ENCODE measurements at regions not wholly inside any gene's neighbourhood (a gene's known extent, or its start where the extent isn't known, plus 50 kb on each side); places are given as distances from the start of the nearest gene placed in this dataset.

DNA sequence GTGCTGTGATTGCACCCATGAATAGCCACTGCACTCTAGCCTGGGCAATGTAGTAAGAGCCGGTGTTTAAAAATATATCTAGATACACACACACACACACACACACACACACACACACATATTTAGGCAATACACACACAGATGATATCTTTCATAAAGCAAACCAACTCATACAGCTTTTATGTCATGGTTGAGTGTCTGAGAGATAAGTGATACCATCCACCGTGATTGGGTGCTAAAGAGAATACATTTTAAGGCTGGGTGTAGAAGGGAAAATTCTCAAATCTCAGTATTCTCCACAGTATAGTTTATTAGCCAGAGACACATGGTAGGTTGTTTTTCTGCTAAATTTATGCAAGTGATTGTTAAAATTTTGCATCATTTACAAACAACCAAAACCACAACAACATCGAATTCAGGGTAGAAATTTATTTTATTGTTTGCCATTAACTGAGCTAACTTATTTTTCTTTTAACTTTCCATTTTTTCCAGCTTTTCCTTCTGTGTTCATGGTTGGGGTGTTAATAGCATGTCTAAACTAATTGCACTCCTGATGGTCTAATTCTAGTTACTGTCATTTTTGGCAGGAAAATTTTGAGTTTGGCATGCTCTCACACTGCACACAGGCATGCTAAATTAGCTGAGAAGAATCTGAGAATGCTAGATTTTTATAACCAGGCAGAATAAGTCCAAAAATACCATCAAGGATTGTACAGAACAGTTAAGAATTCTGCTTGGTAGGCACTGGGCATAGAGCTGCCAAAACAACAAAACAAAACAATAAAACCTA, 57.9 kb upstream of the SYPL1 start:
- Histone ChIP-seq H3K27me3 (ENCODE audit: insufficient read depth, low read depth, severe bottlenecking) (no peaks in the 10 kb centered on the region), H3K9me3 (ENCODE audit: severe bottlenecking) (no peaks in the 10 kb centered on the region), H3K36me3 (no peaks in the 10 kb centered on the region), H3K4me3 (ENCODE audit: low read depth, low read length) (no peak overlapping the region), H3K27ac (no peak overlapping the region)
- TF ChIP-seq, protein P1, sequence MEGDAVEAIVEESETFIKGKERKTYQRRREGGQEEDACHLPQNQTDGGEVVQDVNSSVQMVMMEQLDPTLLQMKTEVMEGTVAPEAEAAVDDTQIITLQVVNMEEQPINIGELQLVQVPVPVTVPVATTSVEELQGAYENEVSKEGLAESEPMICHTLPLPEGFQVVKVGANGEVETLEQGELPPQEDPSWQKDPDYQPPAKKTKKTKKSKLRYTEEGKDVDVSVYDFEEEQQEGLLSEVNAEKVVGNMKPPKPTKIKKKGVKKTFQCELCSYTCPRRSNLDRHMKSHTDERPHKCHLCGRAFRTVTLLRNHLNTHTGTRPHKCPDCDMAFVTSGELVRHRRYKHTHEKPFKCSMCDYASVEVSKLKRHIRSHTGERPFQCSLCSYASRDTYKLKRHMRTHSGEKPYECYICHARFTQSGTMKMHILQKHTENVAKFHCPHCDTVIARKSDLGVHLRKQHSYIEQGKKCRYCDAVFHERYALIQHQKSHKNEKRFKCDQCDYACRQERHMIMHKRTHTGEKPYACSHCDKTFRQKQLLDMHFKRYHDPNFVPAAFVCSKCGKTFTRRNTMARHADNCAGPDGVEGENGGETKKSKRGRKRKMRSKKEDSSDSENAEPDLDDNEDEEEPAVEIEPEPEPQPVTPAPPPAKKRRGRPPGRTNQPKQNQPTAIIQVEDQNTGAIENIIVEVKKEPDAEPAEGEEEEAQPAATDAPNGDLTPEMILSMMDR (IDR thresholded peaks at IDR 0.05; ENCODE audit: low read depth, low read length): no peak
- DNase-seq: no peak

DNA sequence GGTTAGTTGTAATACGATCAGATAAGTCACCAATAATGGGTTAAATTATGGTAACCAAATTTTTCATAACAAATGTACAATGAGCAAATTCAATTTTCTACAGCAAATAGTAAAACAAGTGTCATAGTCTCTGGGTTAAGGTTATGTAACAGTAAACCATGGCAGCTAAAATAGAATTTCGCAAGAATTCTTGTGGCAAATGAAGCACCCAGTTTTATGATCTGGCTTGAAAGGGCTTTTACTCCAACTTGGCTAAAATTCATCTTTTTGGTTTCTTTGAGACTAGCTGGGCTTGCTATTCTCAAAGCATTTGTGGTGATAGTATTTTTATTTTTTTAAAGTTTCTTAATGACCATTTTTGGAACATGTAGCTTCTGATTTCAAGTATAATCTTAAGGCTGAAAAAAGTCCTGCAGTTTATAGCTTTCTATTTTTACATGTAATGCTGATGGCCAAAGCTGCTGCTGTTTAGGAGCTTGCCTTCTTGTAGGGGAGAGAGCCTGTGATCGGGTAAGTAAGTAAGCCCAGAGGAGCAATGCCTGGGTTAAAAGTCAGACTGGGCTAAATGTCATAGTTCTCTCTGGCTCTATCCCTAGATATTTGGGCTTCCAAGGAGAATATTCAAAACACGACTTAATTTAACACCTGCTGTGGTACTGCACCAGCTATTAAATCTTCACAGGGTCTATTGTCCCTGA, 55.5 kb upstream of the SYPL1 start:
- no peaks in the 10 kb centered on the region for H3K27me3 ChIP-seq (ENCODE audit: insufficient read depth, low read depth, severe bottlenecking)
- DNase-seq: no peak
- TF ChIP-seq, protein P1 (IDR thresholded peaks at IDR 0.05; ENCODE audit: low read depth, low read length): no peak
- no peaks in the 10 kb centered on the region for H3K36me3 ChIP-seq
- H3K4me3 ChIP-seq (ENCODE audit: low read depth, low read length): no peak overlapping the region
- H3K9me3 ChIP-seq (ENCODE audit: severe bottlenecking): no peaks in the 10 kb centered on the region
- no peak overlapping the region for H3K27ac ChIP-seq

DNA sequence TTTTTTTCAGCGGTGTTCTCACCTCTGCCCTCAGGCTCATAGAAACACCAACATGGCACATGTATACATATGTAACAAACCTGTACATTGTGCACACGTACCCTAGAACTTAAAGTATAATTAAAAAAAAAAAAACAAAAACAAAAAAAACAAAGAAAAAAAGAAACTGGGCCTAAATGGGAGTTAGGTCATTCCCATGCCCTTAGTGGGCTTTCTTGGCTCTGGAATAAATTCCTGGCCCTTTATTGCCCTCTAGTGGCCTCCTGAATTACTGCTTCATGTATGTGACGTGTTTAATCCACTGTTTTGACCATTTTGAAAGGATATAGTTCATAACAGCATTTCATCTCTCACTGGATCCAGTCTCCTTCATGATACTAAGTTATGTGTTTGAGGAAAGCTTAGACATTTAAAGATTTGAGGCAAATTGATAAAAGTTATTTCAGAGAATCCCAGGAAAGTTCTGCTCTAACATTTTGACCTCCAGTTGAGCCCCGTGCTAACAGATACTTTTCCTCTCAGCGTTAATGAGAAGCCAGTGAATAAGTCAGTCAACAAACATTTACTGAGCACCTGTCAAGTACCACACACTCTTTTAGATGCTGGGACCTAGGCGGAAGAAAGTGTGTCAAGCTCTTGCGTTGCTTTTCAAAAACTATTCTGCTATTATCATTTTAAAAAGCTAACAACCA, 54.7 kb upstream of the SYPL1 start:
- no peaks in the 10 kb centered on the region for H3K36me3 ChIP-seq
- peak; percentile 49 for DNase-seq
- no peaks in the 10 kb centered on the region for H3K27me3 ChIP-seq (ENCODE audit: insufficient read depth, low read depth, severe bottlenecking)
- H3K27ac ChIP-seq: no peak overlapping the region
- TF ChIP-seq, protein P1 (IDR thresholded peaks at IDR 0.05; ENCODE audit: low read depth, low read length): peak; percentile 61
- no peak overlapping the region for H3K4me3 ChIP-seq (ENCODE audit: low read depth, low read length)
- H3K9me3 ChIP-seq (ENCODE audit: severe bottlenecking): no peaks in the 10 kb centered on the region

DNA sequence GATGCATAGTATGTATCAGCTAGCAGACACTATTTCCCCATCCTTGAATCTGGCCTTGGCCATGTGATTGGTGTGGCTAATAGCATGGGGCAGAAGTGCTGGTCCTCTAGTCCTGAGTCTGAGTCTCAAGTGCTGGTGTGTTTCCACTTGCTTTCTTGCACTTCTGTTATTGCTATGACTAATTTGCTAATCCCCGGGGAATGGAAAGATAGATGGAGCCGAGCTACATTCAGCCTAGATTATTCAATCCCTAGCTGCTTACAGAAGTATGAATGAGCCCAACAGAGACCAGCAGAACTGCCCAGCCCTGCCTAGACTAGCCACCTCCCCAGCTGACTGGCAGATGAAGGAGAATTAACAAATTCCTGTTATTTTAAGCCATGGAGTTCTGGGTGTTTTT, 53.2 kb upstream of the SYPL1 start:
- no peak overlapping the region for H3K27ac ChIP-seq
- H3K9me3 ChIP-seq (ENCODE audit: severe bottlenecking): no peaks in the 10 kb centered on the region
- H3K27me3 ChIP-seq (ENCODE audit: insufficient read depth, low read depth, severe bottlenecking): no peaks in the 10 kb centered on the region
- TF ChIP-seq, protein P1 (IDR thresholded peaks at IDR 0.05; ENCODE audit: low read depth, low read length): no peak
- H3K36me3 ChIP-seq: no peaks in the 10 kb centered on the region
- H3K4me3 ChIP-seq (ENCODE audit: low read depth, low read length): no peak overlapping the region
- no peak for DNase-seq

DNA sequence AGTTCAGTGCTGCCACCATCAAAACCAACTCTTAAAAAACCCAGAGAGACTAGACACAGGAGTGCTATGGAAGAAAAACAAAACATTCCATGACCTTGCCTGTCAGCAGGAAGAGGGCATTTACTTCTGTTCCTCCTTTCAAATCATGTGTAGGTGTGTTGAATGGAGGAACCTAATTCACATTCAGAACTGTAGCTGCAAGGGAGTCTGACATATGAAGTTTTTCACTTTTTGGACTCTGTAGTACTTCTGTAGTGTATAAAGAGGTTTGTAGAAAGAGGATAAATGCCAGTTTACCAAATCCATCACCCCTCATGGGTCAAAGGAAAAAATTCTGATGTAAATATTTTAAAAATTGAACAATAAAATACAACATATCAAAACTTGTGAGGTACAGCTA, 51.1 kb upstream of the SYPL1 start:
- Histone ChIP-seq H3K27ac (no peak overlapping the region), H3K4me3 (ENCODE audit: low read depth, low read length) (no peak overlapping the region), H3K36me3 (no peaks in the 10 kb centered on the region), H3K27me3 (ENCODE audit: insufficient read depth, low read depth, severe bottlenecking) (no peaks in the 10 kb centered on the region), H3K9me3 (ENCODE audit: severe bottlenecking) (no peaks in the 10 kb centered on the region)
- DNase-seq: no peak
- TF ChIP-seq, protein P1 (IDR thresholded peaks at IDR 0.05; ENCODE audit: low read depth, low read length): no peak

Data from WERI-Rb-1 (cell line).